HEK293T (cell line): ENCODE measurements at regions not wholly inside any gene's neighbourhood (a gene's known extent, or its start where the extent isn't known, plus 50 kb on each side); places are given as distances from the start of the nearest gene placed in this dataset.

ENCODE experiments used
- CTCF ChIA-PET: fragments of 350-600 bp; formaldehyde crosslinking; extraction: SDS; loops from one replicate; lab custom pipeline; 2021; ENCODE audit warnings: antibody characterized with exemption, inconsistent platforms; lab: Yijun Ruan, JAX
- POLR2A ChIA-PET: fragments of 350-600 bp; formaldehyde crosslinking; extraction: SDS; loops from one replicate; lab custom pipeline; 2020; ENCODE audit warnings: antibody characterized with exemption, inconsistent platforms; lab: Yijun Ruan, JAX
- DNase-seq: peaks from one replicate; pipeline ENCODE4 v3.0.0; 2012; ENCODE audit warnings: mixed read lengths; ENCODE audit errors: extremely low spot score
- ARNT ChIP-seq: fragments of 450-650 bp; IDR thresholded peaks from 2 replicates; pipeline ENCODE4 v1.6.1; 2017; ENCODE audit warnings: mild to moderate bottlenecking
- BHLHE40 ChIP-seq: fragments of 450-650 bp; IDR thresholded peaks from 2 replicates; pipeline ENCODE4 v1.6.1; 2016; ENCODE audit warnings: mild to moderate bottlenecking, moderate library complexity, borderline replicate concordance
- CTBP1 ChIP-seq: fragments of 450-650 bp; IDR thresholded peaks from 2 replicates; pipeline ENCODE4 v1.6.1; 2016; ENCODE audit warnings: borderline replicate concordance
- ELF4 ChIP-seq: fragments of 450-650 bp; IDR thresholded peaks from 2 replicates; pipeline ENCODE4 v1.6.1; 2017; ENCODE audit warnings: antibody characterized with exemption
- FOXA1 ChIP-seq: fragments of 450-650 bp; IDR thresholded peaks from 2 replicates; pipeline ENCODE4 v1.6.1; 2016; ENCODE audit warnings: mild to moderate bottlenecking
- FOXK2 ChIP-seq: fragments of 450-650 bp; IDR thresholded peaks from 2 replicates; pipeline ENCODE4 v1.6.1; 2016; ENCODE audit warnings: mild to moderate bottlenecking
- FOXM1 ChIP-seq: fragments of 450-650 bp; IDR thresholded peaks from 2 replicates; pipeline ENCODE4 v1.6.1; 2017; ENCODE audit warnings: mild to moderate bottlenecking, borderline replicate concordance
- HDGF ChIP-seq: fragments of 450-650 bp; IDR thresholded peaks from 2 replicates; pipeline ENCODE4 v1.6.1; 2017; ENCODE audit warnings: antibody characterized with exemption, borderline replicate concordance
- L3MBTL2 ChIP-seq: fragments of 450-650 bp; conservative IDR thresholded peaks from 2 replicates; pipeline ENCODE4 v1.6.1; 2016; ENCODE audit warnings: mild to moderate bottlenecking
- LEF1 ChIP-seq: fragments of 450-650 bp; IDR thresholded peaks from 2 replicates; pipeline ENCODE4 v1.6.1; 2017; ENCODE audit warnings: mild to moderate bottlenecking, borderline replicate concordance
- NFRKB ChIP-seq: fragments of 450-650 bp; IDR thresholded peaks from 2 replicates; pipeline ENCODE4 v1.6.1; 2016; ENCODE audit warnings: mild to moderate bottlenecking, moderate library complexity
- PKNOX1 ChIP-seq: fragments of 450-650 bp; IDR thresholded peaks from 2 replicates; pipeline ENCODE4 v1.6.1; 2016
- SP1 ChIP-seq: fragments of 450-650 bp; IDR thresholded peaks from 2 replicates; pipeline ENCODE4 v1.6.1; 2017
- SUZ12 ChIP-seq: fragments of 450-650 bp; IDR thresholded peaks from 2 replicates; pipeline ENCODE4 v1.6.1; 2016; ENCODE audit warnings: mild to moderate bottlenecking
- TARDBP ChIP-seq: fragments of 450-650 bp; IDR thresholded peaks from 2 replicates; pipeline ENCODE4 v1.6.1; 2016
- ZNF384 ChIP-seq: fragments of 450-650 bp; IDR thresholded peaks from 2 replicates; pipeline ENCODE4 v1.6.1; 2016

GRCh38 chr9:2319421-2319820 is 302.2 kb upstream of the VLDLR start:
- CTCF ChIA-PET = no interaction called here
- POLR2A ChIA-PET = no interaction called here
- DNase-seq = no peak
- TF ChIP-seq SP1 (no peak), TARDBP (no peak), FOXM1 (no peak), L3MBTL2 (no peak), HDGF (no peak), ZNF384 (no peak)

- ChIA-PET POLR2A (no interaction called here), CTCF (no interaction called here)
- TF ChIP-seq FOXK2 (no peak), ELF4 (no peak), ZNF384 (no peak), LEF1 (no peak), BHLHE40 (no peak), PKNOX1 (no peak), CTBP1 (no peak), SUZ12 (no peak), FOXM1 (no peak), SP1 (no peak), NFRKB (no peak), L3MBTL2 (no peak), HDGF (no peak), FOXA1 (no peak), ARNT (no peak), TARDBP (no peak)
- no peak for DNase-seq
These were observed 301.5 kb upstream of the VLDLR start for GRCh38 chr9:2320114-2320513.

GRCh38 chr9:2320632-2321031 is 301.0 kb upstream of the VLDLR start:
- ChIA-PET POLR2A (no interaction called here), CTCF (no interaction called here)
- no peak for TF ChIP-seq FOXK2
- TF ChIP-seq ARNT = no peak
- TF ChIP-seq SP1 = no peak
- DNase-seq = no peak

GRCh38 chr9:2321523-2322148 is 300.0 kb upstream of the VLDLR start:
- TF ChIP-seq BHLHE40 (no peak), HDGF (no peak)
- POLR2A ChIA-PET = no interaction called here
- CTCF ChIA-PET = no interaction called here
- no peak for DNase-seq

- TF ChIP-seq ELF4 (no peak), NFRKB (no peak), SUZ12 (no peak), ZNF384 (no peak), SP1 (no peak), TARDBP (no peak), FOXA1 (no peak), FOXM1 (no peak), HDGF (no peak), FOXK2 (no peak), CTBP1 (no peak), LEF1 (no peak), L3MBTL2 (no peak), ARNT (no peak)
- ChIA-PET CTCF (no interaction called here), POLR2A (no interaction called here)
- DNase-seq = no peak
These were observed 296.8 kb upstream of the VLDLR start for GRCh38 chr9:2324742-2325141.

GRCh38 chr9:2332663-2333062 is 288.9 kb upstream of the VLDLR start:
- DNase-seq = no peak
- POLR2A ChIA-PET = no interaction called here
- TF ChIP-seq FOXM1 (no peak), NFRKB (no peak), CTBP1 (no peak), SP1 (no peak), TARDBP (no peak), ELF4 (no peak), ZNF384 (no peak), LEF1 (no peak)
- CTCF ChIA-PET = no interaction called here

GRCh38 chr9:2335260-2335659 is 286.3 kb upstream of the VLDLR start:
- POLR2A ChIA-PET = no interaction called here

More at GRCh38 chr9:2335260-2335659, 286.3 kb upstream of the VLDLR start:
- DNase-seq = no peak
- TF ChIP-seq SUZ12 (no peak), LEF1 (no peak), NFRKB (no peak), ARNT (no peak), HDGF (no peak), BHLHE40 (no peak), FOXM1 (no peak), ZNF384 (no peak), CTBP1 (no peak), ELF4 (no peak), FOXK2 (no peak), PKNOX1 (no peak), L3MBTL2 (no peak), TARDBP (no peak), SP1 (no peak)
- CTCF ChIA-PET = interaction anchor here (0.7 kb wide), 1 partner anchor 327 kb away, joined by 3 read pairs; no protein-coding TSS in a partner anchor
